ENCODE measurements at regions not wholly inside any gene's neighbourhood (a gene's known extent, or its start where the extent isn't known, plus 50 kb on each side); places are given as distances from the start of the nearest gene placed in this dataset.

DNA sequence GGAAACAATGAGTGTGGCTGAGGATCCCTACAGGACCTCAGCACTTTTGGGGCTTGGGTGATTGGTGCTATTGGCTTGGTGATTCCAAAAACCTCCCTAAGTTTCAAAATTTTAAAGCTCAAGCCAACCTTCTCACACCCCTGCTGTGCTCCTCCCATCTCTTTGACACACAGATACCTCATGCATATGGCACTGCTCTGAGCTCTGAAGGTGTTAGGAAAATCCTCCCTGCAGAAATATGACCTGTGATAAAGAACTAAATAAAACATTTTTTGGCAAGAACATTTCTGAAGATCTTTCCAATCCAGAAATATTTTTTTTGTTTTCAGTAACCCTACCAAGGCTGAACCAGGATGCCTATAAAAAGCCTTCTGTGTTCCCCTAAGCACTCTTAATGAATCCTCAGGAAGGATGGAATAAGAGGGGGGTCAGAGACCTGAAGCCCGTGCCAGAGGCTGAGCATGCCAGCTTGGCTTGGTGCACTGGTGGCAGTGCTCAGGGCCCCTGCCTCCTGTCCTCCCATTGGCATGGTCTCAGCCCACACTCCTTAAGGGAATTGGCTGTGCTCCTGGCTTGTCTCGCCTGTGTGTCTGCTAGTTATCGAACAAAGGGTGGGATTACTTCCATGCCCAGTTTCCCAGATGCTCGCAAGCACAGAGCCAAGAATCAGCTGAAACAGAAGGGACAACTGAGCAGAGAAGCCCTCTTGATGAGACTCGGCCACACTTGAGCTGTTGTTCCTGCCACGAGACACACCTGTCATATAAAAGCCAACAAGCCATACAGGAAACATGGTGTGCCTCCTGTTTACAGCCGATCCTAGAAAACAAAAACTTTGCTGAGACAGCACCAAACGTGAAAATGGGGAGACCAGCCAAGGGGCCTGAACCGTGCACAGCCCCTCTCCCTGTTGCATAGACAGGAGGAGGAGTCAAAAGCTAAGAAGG is 132.7 kb upstream of the EEA1 start:
- Mint-ChIP-seq H3K27ac (no peak overlapping the region), H3K9me3 (ENCODE audit: low read depth) (no peaks in the 10 kb centered on the region), H3K27me3 (peaks cover 32% of the 10 kb centered on the region), H3K36me3 (ENCODE audit: low read depth) (no peaks in the 10 kb centered on the region), H3K4me1 (peaks cover 15% of the 10 kb centered on the region), H3K4me3 (no peak overlapping the region)
- ATAC-seq (no peak), DNase-seq (no peak)
- POLR2A ChIA-PET, result no interaction called here
- intact Hi-C loops (cut with DNase I, micrococcal nuclease), result no loop called here
- CTCF ChIA-PET, result interaction anchor here (0.7 to 2.1 kb wide), 5 partner anchors 10 to 509 kb away, joined by 3 to 5 read pairs (median 3); no protein-coding TSS in a partner anchor

DNA sequence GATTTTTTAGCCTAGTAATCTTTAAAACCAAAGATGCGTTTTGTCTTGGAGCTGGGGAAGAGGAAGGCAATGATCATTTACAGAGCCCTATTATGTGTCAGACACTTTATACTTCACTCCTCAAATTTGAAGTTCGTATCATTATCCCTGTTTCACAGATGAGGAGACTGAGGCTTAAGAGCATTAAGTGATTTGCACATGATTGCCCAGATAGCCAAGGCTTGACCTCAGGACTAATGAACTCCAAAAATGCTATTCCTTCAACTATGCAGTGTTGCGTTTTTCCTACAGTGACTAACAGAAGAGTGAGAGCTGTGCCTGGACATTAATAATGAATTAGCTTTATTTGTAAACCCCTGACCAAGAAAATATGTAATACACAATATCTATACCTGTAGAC is 136.8 kb upstream of the EEA1 start:
- ChIA-PET CTCF (interaction anchor here (1.0 kb wide), 1 partner anchor 8 kb away, joined by 3 read pairs; no protein-coding TSS in a partner anchor), POLR2A (no interaction called here)
- ATAC-seq (no peak), DNase-seq (no peak)
- H3K4me3 Mint-ChIP-seq, result no peak overlapping the region
- no peaks in the 10 kb centered on the region for H3K36me3 Mint-ChIP-seq (ENCODE audit: low read depth)
- no peaks in the 10 kb centered on the region for H3K9me3 Mint-ChIP-seq (ENCODE audit: low read depth)
- H3K27me3 Mint-ChIP-seq, result peaks cover 26% of the 10 kb centered on the region
- intact Hi-C loops (cut with DNase I, micrococcal nuclease), result no loop called here
- no peak overlapping the region for H3K27ac Mint-ChIP-seq
- peaks cover 5% of the 10 kb centered on the region for H3K4me1 Mint-ChIP-seq

DNA sequence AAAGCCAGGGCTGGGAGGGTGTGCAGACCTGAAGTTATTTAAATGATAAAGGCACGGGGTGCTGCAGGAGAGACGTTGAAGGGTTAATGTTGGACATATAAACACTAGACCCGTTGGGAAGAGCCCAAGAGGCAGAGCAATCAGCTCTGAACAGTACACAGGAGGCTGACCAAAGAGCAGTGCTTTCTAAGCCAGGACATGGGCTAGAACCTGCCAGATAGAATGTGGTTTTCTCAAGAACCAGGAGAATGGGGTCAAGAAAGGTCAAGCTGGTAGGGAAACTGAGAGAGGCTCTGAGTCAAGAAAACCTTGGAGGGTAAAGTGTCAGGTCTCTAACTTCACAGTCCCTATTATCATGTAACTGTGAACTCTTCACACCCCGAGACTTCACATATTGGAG is 143.2 kb upstream of the EEA1 start:
- Mint-ChIP-seq H3K4me1 (peaks cover 8% of the 10 kb centered on the region), H3K36me3 (ENCODE audit: low read depth) (no peaks in the 10 kb centered on the region), H3K4me3 (no peak overlapping the region), H3K27me3 (peaks cover 14% of the 10 kb centered on the region), H3K27ac (no peak overlapping the region), H3K9me3 (ENCODE audit: low read depth) (no peaks in the 10 kb centered on the region)
- DNase-seq (no peak), ATAC-seq (no peak)
- intact Hi-C loops (cut with DNase I, micrococcal nuclease), result no loop called here
- POLR2A ChIA-PET, result no interaction called here
- CTCF ChIA-PET, result no interaction called here

DNA sequence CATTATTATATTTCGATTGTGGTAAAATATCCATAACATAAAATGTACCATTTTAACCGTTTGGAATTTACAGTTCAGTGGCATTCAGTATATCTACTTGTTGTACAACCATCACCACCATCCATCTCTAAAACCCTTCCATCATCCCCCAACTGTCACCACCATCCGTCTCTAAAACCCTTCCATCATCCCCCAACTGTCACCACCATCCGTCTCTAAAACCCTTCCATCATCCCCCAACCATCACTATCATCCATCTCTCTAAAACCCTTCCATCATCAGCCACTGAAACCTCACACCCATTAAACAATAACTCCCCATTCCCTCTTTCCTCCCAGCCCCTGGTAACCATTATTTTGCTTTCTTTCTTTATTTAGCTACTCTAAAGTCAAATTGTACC is 144.2 kb upstream of the EEA1 start:
- no peaks in the 10 kb centered on the region for H3K36me3 Mint-ChIP-seq (ENCODE audit: low read depth)
- H3K4me3 Mint-ChIP-seq, result no peak overlapping the region
- POLR2A ChIA-PET, result no interaction called here
- DNase-seq (no peak), ATAC-seq (no peak)
- H3K4me1 Mint-ChIP-seq, result peaks cover 8% of the 10 kb centered on the region
- H3K27ac Mint-ChIP-seq, result no peak overlapping the region
- peaks cover 12% of the 10 kb centered on the region for H3K27me3 Mint-ChIP-seq
- no peaks in the 10 kb centered on the region for H3K9me3 Mint-ChIP-seq (ENCODE audit: low read depth)
- CTCF ChIA-PET, result no interaction called here
- intact Hi-C loops (cut with DNase I, micrococcal nuclease), result no loop called here

DNA sequence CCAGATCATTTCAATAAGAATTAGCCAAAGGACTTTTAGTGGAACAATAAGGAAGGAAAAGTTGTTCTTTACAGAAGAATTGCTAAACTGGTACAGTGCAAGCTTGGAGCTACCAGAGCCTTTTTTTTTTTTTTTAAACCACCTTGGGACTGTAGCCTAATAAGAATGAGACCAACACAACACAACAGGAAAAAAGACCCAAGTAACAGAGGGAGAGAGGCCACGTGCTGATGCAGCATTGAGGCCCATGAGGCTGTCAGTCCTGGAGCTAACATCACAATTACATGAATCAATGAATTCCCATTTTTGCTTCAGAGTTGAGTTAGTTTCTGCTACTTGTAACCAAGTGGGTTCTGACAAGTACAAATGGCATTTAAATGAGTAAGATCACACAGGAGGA is 149.0 kb upstream of the EEA1 start:
- Mint-ChIP-seq H3K9me3 (ENCODE audit: low read depth) (no peaks in the 10 kb centered on the region), H3K36me3 (ENCODE audit: low read depth) (no peaks in the 10 kb centered on the region), H3K4me1 (no peaks in the 10 kb centered on the region), H3K4me3 (no peak overlapping the region), H3K27me3 (peaks cover 7% of the 10 kb centered on the region), H3K27ac (no peak overlapping the region)
- ChIA-PET CTCF (no interaction called here), POLR2A (no interaction called here)
- ATAC-seq (no peak), DNase-seq (no peak)
- intact Hi-C loops (cut with DNase I, micrococcal nuclease), result no loop called here

DNA sequence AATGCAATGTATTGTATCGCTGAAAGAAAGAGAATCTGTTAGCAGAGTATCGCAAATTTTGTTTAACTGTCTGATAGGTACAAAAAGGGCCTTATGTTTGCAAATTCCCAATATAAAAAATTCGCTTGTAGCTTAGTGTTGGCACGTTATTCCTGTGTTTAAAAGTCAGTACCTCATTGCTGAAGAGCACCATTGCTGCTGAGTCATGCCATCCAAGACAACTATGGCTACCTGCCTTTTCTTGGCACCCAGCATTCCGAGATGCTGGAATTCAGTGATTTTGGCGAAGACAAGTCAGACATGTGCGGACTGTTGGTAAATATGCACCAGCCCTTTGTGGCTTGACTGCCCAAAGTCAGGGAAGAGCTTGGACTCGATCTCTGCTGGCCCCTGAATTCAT is 149.5 kb upstream of the EEA1 start:
- H3K4me3 Mint-ChIP-seq, result no peak overlapping the region
- ATAC-seq, result no peak

DNA sequence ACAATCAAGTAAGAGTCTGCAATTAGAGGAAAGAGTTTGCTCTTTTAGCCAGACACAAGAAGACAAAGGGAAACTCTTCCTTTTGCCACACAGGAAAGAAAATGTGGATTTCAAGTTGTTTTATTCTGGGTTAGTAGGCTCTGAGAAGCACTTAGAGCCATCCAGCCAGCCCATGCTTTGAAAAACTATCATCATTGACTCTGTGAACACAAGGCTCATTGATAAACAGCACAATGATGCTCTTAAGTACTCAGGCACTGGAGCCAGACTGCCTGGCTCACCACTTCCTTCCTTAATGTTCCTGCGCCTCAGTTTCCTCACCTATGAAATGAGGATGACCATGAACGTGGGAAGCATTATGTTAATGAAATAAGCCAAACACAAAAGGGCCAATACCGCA is 150.2 kb upstream of the EEA1 start:
- Mint-ChIP-seq H3K4me1 (no peaks in the 10 kb centered on the region), H3K27me3 (peaks cover 2% of the 10 kb centered on the region), H3K4me3 (no peak overlapping the region), H3K27ac (no peak overlapping the region), H3K36me3 (ENCODE audit: low read depth) (no peaks in the 10 kb centered on the region), H3K9me3 (ENCODE audit: low read depth) (no peaks in the 10 kb centered on the region)
- intact Hi-C loops (cut with DNase I, micrococcal nuclease), result no loop called here
- ChIA-PET CTCF (no interaction called here), POLR2A (no interaction called here)
- no peak for DNase-seq
- ATAC-seq, result no peak

More for the DNA sequence above, 149.5 kb upstream of the EEA1 start:
- CTCF ChIA-PET, result no interaction called here
- H3K27ac Mint-ChIP-seq, result no peak overlapping the region
- peaks cover 5% of the 10 kb centered on the region for H3K27me3 Mint-ChIP-seq
- POLR2A ChIA-PET, result no interaction called here
- no peaks in the 10 kb centered on the region for H3K4me1 Mint-ChIP-seq
- no peak for DNase-seq
- H3K9me3 Mint-ChIP-seq (ENCODE audit: low read depth), result no peaks in the 10 kb centered on the region
- intact Hi-C loops (cut with DNase I, micrococcal nuclease), result no loop called here
- H3K36me3 Mint-ChIP-seq (ENCODE audit: low read depth), result no peaks in the 10 kb centered on the region

DNA sequence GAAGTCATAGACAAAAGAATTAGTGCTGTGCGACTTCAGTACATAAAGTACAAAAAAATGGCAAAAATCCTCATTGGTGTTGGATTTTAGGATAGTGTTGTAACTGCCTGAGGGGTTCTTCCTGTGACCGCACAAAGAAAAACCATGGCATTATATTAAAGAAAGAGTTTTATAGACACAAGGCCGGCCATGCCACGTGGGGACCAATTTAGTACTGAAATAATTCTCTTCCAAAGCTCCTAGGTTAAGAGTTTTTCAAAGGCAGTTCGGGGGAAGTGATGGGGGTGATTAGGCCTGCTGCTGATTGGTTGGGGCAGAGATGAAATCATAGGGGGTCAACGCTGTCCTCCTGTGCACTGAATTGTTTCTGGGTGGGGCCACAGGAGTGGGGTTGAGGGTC is 150.9 kb upstream of the EEA1 start:
- POLR2A ChIA-PET, result no interaction called here
- ATAC-seq, result no peak
- DNase-seq, result no peak
- intact Hi-C loops (cut with DNase I, micrococcal nuclease), result no loop called here
- Mint-ChIP-seq H3K27ac (no peak overlapping the region), H3K4me1 (no peaks in the 10 kb centered on the region), H3K9me3 (ENCODE audit: low read depth) (no peaks in the 10 kb centered on the region), H3K27me3 (peaks cover 2% of the 10 kb centered on the region), H3K36me3 (ENCODE audit: low read depth) (no peaks in the 10 kb centered on the region), H3K4me3 (no peak overlapping the region)
- CTCF ChIA-PET, result no interaction called here

DNA sequence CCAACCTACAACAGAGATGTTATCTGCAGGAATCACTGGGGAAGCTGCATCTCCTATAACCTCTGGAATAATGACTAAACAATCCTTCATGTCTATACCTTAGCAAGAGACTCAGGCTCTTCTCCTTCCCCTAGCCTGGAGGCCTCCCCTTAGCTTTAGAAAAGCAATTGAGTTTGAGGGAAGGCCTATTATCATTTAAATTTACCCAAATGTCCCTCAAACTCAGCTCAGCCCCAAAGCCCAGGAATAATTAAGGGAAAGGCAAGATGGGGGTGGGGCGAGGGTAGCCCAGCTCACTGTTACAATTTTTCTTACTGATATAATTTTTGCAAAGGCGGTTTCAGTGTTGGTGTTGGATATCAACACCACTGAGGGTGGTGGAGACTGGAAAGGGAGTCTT is 151.4 kb upstream of the EEA1 start:
- no peaks in the 10 kb centered on the region for H3K36me3 Mint-ChIP-seq (ENCODE audit: low read depth)
- H3K27ac Mint-ChIP-seq, result no peak overlapping the region
- no peak overlapping the region for H3K4me3 Mint-ChIP-seq
- H3K9me3 Mint-ChIP-seq (ENCODE audit: low read depth), result no peaks in the 10 kb centered on the region
- H3K27me3 Mint-ChIP-seq, result peaks cover 2% of the 10 kb centered on the region
- intact Hi-C loops (cut with DNase I, micrococcal nuclease), result no loop called here
- ChIA-PET CTCF (interaction anchor here (0.5 to 0.7 kb wide), 2 partner anchors 18 to 194 kb away, joined by 3 to 4 read pairs; no protein-coding TSS in a partner anchor), POLR2A (no interaction called here)
- no peaks in the 10 kb centered on the region for H3K4me1 Mint-ChIP-seq
- no peak for ATAC-seq
- no peak for DNase-seq

DNA sequence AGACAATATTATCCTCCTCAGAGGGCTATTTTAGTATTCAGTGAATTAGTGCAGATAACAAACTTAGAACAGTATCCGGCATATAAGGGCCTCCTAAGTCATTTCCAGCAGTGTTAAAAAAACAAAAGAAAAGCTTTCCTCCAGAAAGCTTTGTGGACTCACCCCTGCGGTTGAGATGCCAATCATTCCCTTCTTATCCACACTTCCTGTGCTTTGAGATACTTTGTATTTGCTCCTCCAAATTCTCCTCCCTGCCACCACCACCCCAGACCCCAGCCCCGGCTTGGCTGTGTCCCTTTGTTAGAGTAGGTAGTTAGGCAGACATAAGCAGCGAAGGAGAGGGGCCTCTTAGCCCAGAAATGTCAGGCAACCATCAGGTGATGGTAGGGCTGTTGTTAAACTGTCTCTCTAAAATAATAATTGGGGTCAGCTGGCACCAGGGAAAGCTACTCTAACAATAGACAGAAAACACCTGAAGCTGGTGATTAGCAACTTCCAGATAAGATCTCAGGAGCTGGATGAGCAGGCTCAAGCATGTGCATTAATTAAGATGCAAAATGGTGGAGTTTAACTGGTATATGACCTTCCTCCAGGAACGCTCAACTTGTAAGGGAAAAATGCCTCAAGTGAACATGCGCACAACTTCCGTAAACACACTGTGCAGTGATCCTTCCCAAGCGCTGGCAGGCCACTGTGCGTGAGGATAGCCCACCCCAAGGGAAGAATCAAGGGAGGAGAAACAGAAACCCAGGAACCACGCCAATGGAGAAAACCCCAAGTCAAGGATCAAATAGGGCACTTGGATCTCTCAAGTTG is 152.1 kb upstream of the EEA1 start:
- Mint-ChIP-seq H3K27ac (no peak overlapping the region), H3K27me3 (no peaks in the 10 kb centered on the region), H3K36me3 (ENCODE audit: low read depth) (no peaks in the 10 kb centered on the region), H3K4me3 (no peak overlapping the region), H3K9me3 (ENCODE audit: low read depth) (no peaks in the 10 kb centered on the region), H3K4me1 (no peaks in the 10 kb centered on the region)
- ChIA-PET POLR2A (no interaction called here), CTCF (interaction anchor here (0.5 to 0.7 kb wide), 2 partner anchors 17 to 194 kb away, joined by 3 to 4 read pairs; no protein-coding TSS in a partner anchor)
- ATAC-seq, result no peak
- intact Hi-C loops (cut with DNase I, micrococcal nuclease), result no loop called here
- DNase-seq, result no peak

DNA sequence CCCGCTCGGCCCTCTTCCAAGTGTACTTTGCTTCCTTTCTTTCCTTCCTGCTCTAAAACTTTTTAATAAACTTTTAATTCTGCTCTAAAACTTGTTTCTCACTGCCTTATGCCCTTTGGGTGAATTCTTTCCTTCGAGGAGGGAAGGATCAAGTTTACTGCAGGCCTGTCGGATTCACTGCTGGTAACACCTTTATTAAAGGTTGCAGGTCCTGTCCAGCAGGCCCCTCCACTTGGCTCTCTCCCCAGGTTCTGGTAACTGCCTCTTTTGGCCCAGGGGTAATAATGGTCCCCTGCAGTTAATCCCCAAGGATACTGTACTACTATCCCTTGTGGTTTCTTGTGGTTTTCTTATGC is 152.7 kb upstream of the EEA1 start:
- ATAC-seq (no peak), DNase-seq (no peak)
- ChIA-PET POLR2A (no interaction called here), CTCF (no interaction called here)
- intact Hi-C loops (cut with DNase I, micrococcal nuclease), result no loop called here
- H3K4me3 Mint-ChIP-seq, result no peak overlapping the region
- H3K9me3 Mint-ChIP-seq (ENCODE audit: low read depth), result peaks cover 1% of the 10 kb centered on the region
- no peak overlapping the region for H3K27ac Mint-ChIP-seq
- no peaks in the 10 kb centered on the region for H3K4me1 Mint-ChIP-seq
- no peaks in the 10 kb centered on the region for H3K36me3 Mint-ChIP-seq (ENCODE audit: low read depth)
- H3K27me3 Mint-ChIP-seq, result no peaks in the 10 kb centered on the region

Measured in activated CD4-positive, alpha-beta T cell treated with anti-CD3 and anti-CD28 coated beads for 36 hours (primary cell).